Suppressor macrophage treated with lipopolysaccharide for 4 hours (primary cell): ENCODE measurements at regions not wholly inside any gene's neighbourhood (a gene's known extent, or its start where the extent isn't known, plus 50 kb on each side); places are given as distances from the start of the nearest gene placed in this dataset.

Source experiments
- DNase-seq: peaks from one replicate; pipeline ENCODE4 v3.0.0-alpha.2; 2020

GRCh38 chrY:7463711-7464110, 552.2 kb upstream of the AMELY start:
- no peak for DNase-seq

GRCh38 chrY:7463196-7463595, 551.6 kb upstream of the AMELY start:
- DNase-seq = no peak

- DNase-seq = no peak
These were observed 551.1 kb upstream of the AMELY start for GRCh38 chrY:7462657-7463056.

- no peak for DNase-seq
These were observed 550.4 kb upstream of the AMELY start for GRCh38 chrY:7461873-7462525.

- no peak for DNase-seq
These were observed 548.2 kb upstream of the AMELY start for GRCh38 chrY:7459802-7460201.

- no peak for DNase-seq
These were observed 546.9 kb upstream of the AMELY start for GRCh38 chrY:7458301-7459078.

GRCh38 chrY:7457286-7458015, 545.9 kb upstream of the AMELY start:
- no peak for DNase-seq

GRCh38 chrY:7455626-7456025, 544.1 kb upstream of the AMELY start:
- DNase-seq = no peak

- DNase-seq = no peak
These were observed 541.8 kb upstream of the AMELY start for GRCh38 chrY:7453336-7453735.

GRCh38 chrY:7452246-7452645, 540.7 kb upstream of the AMELY start:
- DNase-seq = no peak

GRCh38 chrY:7449860-7450259, 538.3 kb upstream of the AMELY start:
- no peak for DNase-seq

GRCh38 chrY:7448687-7449086, 537.1 kb upstream of the AMELY start:
- no peak for DNase-seq

- no peak for DNase-seq
These were observed 536.4 kb upstream of the AMELY start for GRCh38 chrY:7447881-7448516.

- DNase-seq = no peak
These were observed 532.6 kb upstream of the AMELY start for GRCh38 chrY:7444141-7444540.

- no peak for DNase-seq
These were observed 529.4 kb upstream of the AMELY start for GRCh38 chrY:7440796-7441530.

GRCh38 chrY:7437086-7437485, 525.5 kb upstream of the AMELY start:
- no peak for DNase-seq

- DNase-seq = no peak
These were observed 522.6 kb upstream of the AMELY start for GRCh38 chrY:7433817-7434809.

GRCh38 chrY:7419165-7419564, 507.6 kb upstream of the AMELY start:
- no peak for DNase-seq

- no peak for DNase-seq
These were observed 506.4 kb upstream of the AMELY start for GRCh38 chrY:7417946-7418345.

GRCh38 chrY:7416406-7416805, 504.9 kb upstream of the AMELY start:
- DNase-seq = no peak

GRCh38 chrY:7415157-7415633, 503.6 kb upstream of the AMELY start:
- no peak for DNase-seq
